A673 (cell line): ENCODE measurements at regions not wholly inside any gene's neighbourhood (a gene's known extent, or its start where the extent isn't known, plus 50 kb on each side); places are given as distances from the start of the nearest gene placed in this dataset.

Source experiments
- EZH2 ChIP-seq: fragments of 200-600 bp; sonication (generic); IDR thresholded peaks from 2 replicates; pipeline ENCODE4 v1.6.1; 2017; ENCODE audit warnings: borderline replicate concordance, low read depth, mild to moderate bottlenecking, mixed read lengths, antibody characterized with exemption, low read length; ENCODE audit not compliant: poor library complexity, severe bottlenecking
- TF ChIP-seq, protein P1 (sequence below): fragments of 300-800, 200-600 bp; sonication (generic); conservative IDR thresholded peaks from 2 replicates; pipeline ENCODE4 v1.5.1; 2017; ENCODE audit warnings: low read depth, mild to moderate bottlenecking, antibody characterized with exemption, low read length, moderate library complexity, mixed read lengths

- no peak for TF ChIP-seq EZH2
- TF ChIP-seq, protein P1, sequence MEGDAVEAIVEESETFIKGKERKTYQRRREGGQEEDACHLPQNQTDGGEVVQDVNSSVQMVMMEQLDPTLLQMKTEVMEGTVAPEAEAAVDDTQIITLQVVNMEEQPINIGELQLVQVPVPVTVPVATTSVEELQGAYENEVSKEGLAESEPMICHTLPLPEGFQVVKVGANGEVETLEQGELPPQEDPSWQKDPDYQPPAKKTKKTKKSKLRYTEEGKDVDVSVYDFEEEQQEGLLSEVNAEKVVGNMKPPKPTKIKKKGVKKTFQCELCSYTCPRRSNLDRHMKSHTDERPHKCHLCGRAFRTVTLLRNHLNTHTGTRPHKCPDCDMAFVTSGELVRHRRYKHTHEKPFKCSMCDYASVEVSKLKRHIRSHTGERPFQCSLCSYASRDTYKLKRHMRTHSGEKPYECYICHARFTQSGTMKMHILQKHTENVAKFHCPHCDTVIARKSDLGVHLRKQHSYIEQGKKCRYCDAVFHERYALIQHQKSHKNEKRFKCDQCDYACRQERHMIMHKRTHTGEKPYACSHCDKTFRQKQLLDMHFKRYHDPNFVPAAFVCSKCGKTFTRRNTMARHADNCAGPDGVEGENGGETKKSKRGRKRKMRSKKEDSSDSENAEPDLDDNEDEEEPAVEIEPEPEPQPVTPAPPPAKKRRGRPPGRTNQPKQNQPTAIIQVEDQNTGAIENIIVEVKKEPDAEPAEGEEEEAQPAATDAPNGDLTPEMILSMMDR: no peak
Measured at GRCh38 chr2:39975476-39976020, 196.5 kb upstream of the THUMPD2 start.
